Cerebellar cortex (tissue), 1 donor: ENCODE measurements at regions not wholly inside any gene's neighbourhood (a gene's known extent, or its start where the extent isn't known, plus 50 kb on each side); places are given as distances from the start of the nearest gene placed in this dataset.
"Not testable (repeated sequence)": the region's sequence is repeated elsewhere in the genome, so short reads cannot be mapped to it uniquely, and the experiment has no call there.

ENCODE experiments used
- DNase-seq: peaks from one replicate; pipeline ENCODE4 v3.0.0-alpha.2; 2015; ENCODE audit warnings: low spot score

- no peak for DNase-seq
These were observed 551.8 kb downstream of the RAB28 start for GRCh38 chr4:12932203-12932788.

- no peak for DNase-seq
These were observed 554.4 kb downstream of the RAB28 start for GRCh38 chr4:12929784-12930183.

DNA sequence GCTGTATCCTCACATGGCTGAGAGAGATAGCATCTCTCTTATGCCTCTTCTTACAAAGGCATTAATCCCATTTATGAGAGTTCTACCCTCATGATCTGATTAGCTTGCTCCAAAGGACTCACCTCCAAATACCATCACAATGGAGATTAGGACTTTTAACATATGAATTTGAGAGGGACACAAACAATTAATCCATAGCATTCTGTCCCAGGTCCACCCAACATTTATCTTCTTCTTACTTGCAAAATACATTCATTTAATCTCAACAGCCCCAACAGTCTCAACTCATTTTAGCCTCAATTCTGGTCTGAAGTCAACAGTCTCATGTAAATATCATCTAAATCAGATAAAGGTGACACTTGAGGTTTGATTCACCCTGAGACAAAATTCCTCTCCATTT, 555.4 kb downstream of the RAB28 start:
- DNase-seq = no peak

- no peak for DNase-seq
These were observed 557.7 kb downstream of the RAB28 start for GRCh38 chr4:12926189-12927066.

DNA sequence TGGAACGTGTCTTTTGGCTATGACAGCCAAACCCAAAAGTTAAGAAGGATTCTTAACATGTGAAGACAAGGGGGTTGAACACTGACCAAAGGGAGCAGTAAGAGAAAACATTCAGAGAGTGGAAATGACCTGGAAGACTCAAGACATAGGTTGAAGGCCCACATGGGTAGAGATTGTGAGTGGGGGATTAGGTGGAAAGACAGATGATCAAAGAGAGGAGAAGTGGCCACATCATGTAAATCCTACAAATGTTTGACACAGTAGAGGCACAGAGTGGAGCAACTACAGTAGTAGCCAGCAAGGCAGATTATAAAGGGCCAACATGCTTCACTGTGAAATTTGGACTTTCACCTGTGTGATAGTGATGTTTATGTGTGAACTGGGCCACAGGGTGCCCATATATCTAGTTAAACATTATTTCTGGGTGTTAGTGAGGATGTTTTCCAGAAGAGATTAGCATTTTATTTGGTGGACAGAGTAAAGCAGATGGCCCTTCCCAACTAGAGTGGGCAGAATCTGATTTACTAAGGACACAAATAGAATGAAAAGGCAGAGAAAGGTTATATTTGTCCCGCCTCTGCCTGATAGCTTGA, 559.3 kb downstream of the RAB28 start:
- DNase-seq = no peak

DNA sequence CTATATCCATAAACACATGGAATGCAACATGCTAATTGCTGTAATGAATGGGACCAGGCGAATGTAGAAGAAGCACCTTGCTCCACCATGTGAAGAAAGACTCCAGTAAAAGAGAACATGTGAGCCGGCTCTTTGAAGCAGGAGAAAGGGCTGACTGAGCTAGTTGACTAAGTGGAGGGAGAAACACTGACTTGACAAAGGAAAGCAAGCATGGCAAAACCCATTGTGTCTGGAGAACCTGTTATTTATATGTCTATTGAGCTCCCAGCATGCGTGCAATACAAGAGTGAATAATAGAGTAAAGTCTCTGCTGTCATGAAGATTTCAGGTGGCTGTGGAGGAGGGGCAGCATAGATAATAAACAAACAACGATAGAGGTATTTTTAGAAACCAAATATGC, 559.9 kb downstream of the RAB28 start:
- no peak for DNase-seq

GRCh38 chr4:12912896-12913418, 571.2 kb downstream of the RAB28 start:
- DNase-seq = no peak

GRCh38 chr4:12911750-12912358, 572.3 kb downstream of the RAB28 start:
- DNase-seq = no peak

- DNase-seq = not testable (repeated sequence)
These were observed 580.5 kb downstream of the RAB28 start for GRCh38 chr4:12903640-12904039.

GRCh38 chr4:12902735-12903134, 581.4 kb downstream of the RAB28 start:
- no peak for DNase-seq

GRCh38 chr4:12897954-12898353, 586.2 kb downstream of the RAB28 start:
- no peak for DNase-seq

- no peak for DNase-seq
These were observed 590.1 kb downstream of the RAB28 start for GRCh38 chr4:12894062-12894461.

GRCh38 chr4:12889054-12889453, 595.1 kb downstream of the RAB28 start:
- no peak for DNase-seq

- no peak for DNase-seq
These were observed 599.0 kb downstream of the RAB28 start for GRCh38 chr4:12884846-12885796.

DNA sequence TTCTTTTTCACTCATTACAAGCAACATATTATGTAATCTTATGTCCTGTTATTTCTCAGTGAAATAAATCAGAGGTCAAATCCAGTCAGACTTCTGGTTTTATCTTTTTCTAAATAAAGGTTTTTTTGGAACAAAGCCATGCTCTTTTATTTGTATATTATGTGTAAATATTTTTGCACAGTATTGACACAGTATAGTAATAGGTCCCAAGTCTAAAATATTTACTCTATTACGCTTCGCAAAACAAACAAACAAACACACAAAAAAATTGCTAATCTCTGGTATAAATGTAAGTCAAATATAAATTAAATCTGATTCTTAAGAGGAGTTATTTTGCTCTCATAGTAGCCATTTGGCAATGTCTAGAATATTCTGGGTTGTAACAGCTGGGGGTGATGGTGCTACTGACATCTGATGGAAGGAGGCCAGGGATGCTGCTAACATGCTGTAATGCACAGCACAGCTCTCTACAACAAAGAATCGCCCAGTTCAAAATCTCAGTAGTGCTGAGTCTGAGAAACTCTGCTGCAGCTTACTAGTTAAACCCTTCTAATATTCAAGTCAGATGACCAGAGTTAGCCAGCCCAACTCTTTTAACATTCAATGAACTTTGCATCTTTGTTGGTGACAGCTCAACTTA, 602.1 kb downstream of the RAB28 start:
- peak; percentile 61 for DNase-seq

- DNase-seq = no peak
These were observed 603.3 kb downstream of the RAB28 start for GRCh38 chr4:12880844-12881243.

DNA sequence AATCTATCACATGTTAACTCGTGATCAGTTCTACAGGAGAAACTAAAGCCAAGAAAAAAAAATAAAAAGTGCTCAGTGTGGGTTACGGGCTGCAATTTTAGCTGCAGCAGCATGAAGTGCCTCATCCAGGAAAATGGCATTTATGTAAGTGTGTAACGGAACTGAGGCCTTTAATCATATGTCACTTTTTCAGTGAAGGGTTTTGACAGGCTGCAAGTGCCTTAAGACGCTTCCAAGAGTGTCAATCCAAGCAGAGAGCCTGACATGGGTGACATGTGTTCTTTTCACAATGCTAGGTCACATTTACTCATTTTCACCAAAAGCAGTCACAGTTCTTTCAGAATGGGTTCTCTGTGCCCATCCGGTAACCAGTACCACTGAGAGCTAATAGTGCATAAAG, 604.6 kb downstream of the RAB28 start:
- no peak for DNase-seq

DNA sequence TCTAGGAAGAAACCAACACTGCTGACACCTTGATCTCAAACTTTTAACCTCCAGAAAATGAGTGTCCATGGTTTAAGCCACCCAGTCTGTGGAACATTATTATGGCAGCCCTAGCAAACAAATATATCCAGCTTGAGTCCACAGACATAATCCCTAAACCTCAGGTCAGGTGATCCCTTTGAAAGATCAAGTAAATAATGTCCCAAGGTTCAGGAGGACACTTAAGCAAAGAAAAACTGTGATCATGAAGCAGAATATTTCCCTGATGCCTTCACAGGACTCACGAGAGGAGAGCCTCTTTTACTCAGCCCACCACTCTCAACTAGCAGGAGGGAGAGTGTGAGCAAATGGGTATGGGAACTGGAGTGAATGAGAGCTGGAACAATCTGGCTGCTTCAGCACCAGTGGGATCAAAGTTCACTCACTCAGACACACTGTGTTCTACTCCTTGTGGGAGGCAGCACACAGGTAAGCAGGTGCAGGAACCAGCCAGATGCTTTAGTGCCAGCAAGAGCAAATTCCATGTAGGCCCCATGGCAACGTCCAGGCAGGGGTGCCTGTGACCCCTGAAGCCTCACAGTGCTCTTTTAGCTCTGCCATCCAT, 608.4 kb downstream of the RAB28 start:
- DNase-seq = no peak

DNA sequence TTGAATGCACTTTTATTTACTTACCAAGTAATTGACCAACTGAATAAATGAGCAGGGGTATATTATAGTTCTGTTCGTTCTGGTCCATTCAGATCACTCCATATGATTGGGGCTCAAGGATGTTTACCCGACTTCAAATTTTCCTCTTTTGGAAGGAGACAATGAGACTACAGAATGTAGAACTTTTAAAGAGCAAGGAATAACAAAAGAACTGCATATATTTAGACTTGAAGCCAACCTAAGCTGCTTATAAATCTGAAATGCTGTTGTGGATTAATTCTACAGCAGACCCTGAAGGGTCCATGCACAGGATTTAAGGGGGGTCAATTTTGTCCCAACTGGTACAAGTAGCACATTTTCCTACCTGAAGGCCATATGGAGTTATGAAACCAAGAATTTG, 610.8 kb downstream of the RAB28 start:
- DNase-seq = no peak

DNA sequence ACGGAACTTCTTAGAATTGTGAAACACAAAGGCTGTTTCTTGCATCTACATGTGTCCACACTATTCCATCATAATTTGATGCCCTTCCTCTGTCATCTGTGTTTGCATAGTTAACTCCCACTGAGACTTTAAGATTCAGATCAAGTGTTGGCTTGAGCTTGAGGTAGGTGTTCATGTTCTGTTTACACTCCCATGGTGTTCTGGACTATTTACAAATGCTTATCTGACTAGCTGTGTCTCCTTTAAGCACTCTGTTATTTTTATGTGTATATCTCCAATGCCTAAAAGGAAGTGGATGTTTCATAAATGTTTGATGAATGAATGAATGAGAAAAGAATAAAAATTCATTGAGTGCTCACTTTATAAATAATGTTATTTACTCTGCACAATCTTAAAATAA, 622.7 kb downstream of the RAB28 start:
- DNase-seq = no peak
